ENCODE measurements at regions not wholly inside any gene's neighbourhood (a gene's known extent, or its start where the extent isn't known, plus 50 kb on each side); places are given as distances from the start of the nearest gene placed in this dataset. TPM values are rescaled to one million over a fixed set of nuclear protein-coding genes. Genes with fewer than 3 reads are reported as not detected.

Small RNA genes in the stretch of these regions (microRNA-seq; reads per million reads assigned to microRNA genes)
- gene MIR650 = not detected
